ENCODE measurements at regions not wholly inside any gene's neighbourhood (a gene's known extent, or its start where the extent isn't known, plus 50 kb on each side); places are given as distances from the start of the nearest gene placed in this dataset.
A peak's percentile ranks its signal among the peaks of the same experiment; 100 is the strongest.

GRCh38 chr1:181341026-181341632 lies 142.2 kb upstream of the CACNA1E start:
- no peak for DNase-seq

GRCh38 chr1:181344091-181344490 lies 139.2 kb upstream of the CACNA1E start:
- no peak for DNase-seq

- no peak for DNase-seq
Observed at GRCh38 chr1:181345146-181345545, 138.2 kb upstream of the CACNA1E start.

GRCh38 chr1:181347495-181348390 lies 135.6 kb upstream of the CACNA1E start:
- no peak for DNase-seq

- no peak for DNase-seq
Observed at GRCh38 chr1:181349512-181349911, 133.8 kb upstream of the CACNA1E start.

- no peak for DNase-seq
Observed at GRCh38 chr1:181350131-181350530, 133.2 kb upstream of the CACNA1E start.

- no peak for DNase-seq
Observed at GRCh38 chr1:181351740-181352139, 131.6 kb upstream of the CACNA1E start.

GRCh38 chr1:181352695-181353094 lies 130.6 kb upstream of the CACNA1E start:
- no peak for DNase-seq

- DNase-seq: peak; percentile 82
Observed at GRCh38 chr1:181353526-181353925, 129.8 kb upstream of the CACNA1E start.

- no peak for DNase-seq
Observed at GRCh38 chr1:181354865-181355264, 128.5 kb upstream of the CACNA1E start.

GRCh38 chr1:181356505-181357340 lies 126.6 kb upstream of the CACNA1E start:
- no peak for DNase-seq

GRCh38 chr1:181359012-181359411 lies 124.3 kb upstream of the CACNA1E start:
- DNase-seq: no peak

- no peak for DNase-seq
Observed at GRCh38 chr1:181364801-181365200, 118.5 kb upstream of the CACNA1E start.

- no peak for DNase-seq
Observed at GRCh38 chr1:181366910-181367309, 116.4 kb upstream of the CACNA1E start.

GRCh38 chr1:181369416-181369815 lies 113.9 kb upstream of the CACNA1E start:
- no peak for DNase-seq

- no peak for DNase-seq
Observed at GRCh38 chr1:181383695-181384094, 99.6 kb upstream of the CACNA1E start.

GRCh38 chr1:181386340-181386739 lies 97.0 kb upstream of the CACNA1E start:
- no peak for DNase-seq

- DNase-seq: no peak
Observed at GRCh38 chr1:181386951-181387350, 96.4 kb upstream of the CACNA1E start.

GRCh38 chr1:181387702-181388101 lies 95.6 kb upstream of the CACNA1E start:
- DNase-seq: no peak

- no peak for DNase-seq
Observed at GRCh38 chr1:181390410-181391077, 92.8 kb upstream of the CACNA1E start.

GRCh38 chr1:181391301-181391900 lies 91.9 kb upstream of the CACNA1E start:
- DNase-seq: no peak

- no peak for DNase-seq
Observed at GRCh38 chr1:181392133-181392532, 91.2 kb upstream of the CACNA1E start.
